ENCODE measurements at regions not wholly inside any gene's neighbourhood (a gene's known extent, or its start where the extent isn't known, plus 50 kb on each side); places are given as distances from the start of the nearest gene placed in this dataset.

DNA sequence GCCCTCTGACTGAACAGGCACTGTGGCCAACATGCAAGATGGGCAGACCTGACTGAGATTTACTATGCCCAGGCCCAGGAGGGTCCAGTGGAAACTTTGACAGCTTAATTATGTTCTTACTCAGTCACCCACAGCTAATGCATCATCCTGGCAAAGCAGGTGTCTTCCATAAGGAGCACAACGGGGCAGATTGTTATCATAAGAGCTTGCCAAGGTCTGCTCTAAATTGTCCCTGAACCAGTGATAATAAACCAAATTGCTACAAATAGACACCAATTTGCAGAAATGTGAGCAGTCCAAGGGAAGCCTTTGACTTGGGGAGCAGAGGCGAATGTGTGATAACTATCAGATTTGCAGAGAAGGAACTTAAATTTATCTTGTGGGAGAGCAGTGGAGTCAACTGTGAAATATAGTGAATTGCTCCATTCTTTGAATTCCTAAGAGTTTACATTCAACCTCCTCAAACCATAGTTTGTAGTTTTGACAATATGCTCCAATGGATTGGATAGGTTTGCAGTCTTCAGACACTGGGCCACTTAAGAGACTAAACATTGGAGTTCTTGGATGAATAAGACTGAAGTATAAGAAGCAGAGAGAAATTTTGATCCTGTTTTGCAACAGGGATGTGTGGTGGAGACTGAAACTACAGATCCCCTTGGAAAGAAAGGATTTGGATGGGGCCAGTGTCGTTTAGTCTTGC, 494.7 kb downstream of the CCSER2 start:
- TF ChIP-seq, protein P1, sequence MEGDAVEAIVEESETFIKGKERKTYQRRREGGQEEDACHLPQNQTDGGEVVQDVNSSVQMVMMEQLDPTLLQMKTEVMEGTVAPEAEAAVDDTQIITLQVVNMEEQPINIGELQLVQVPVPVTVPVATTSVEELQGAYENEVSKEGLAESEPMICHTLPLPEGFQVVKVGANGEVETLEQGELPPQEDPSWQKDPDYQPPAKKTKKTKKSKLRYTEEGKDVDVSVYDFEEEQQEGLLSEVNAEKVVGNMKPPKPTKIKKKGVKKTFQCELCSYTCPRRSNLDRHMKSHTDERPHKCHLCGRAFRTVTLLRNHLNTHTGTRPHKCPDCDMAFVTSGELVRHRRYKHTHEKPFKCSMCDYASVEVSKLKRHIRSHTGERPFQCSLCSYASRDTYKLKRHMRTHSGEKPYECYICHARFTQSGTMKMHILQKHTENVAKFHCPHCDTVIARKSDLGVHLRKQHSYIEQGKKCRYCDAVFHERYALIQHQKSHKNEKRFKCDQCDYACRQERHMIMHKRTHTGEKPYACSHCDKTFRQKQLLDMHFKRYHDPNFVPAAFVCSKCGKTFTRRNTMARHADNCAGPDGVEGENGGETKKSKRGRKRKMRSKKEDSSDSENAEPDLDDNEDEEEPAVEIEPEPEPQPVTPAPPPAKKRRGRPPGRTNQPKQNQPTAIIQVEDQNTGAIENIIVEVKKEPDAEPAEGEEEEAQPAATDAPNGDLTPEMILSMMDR (IDR thresholded peaks at IDR 0.05; ENCODE audit: insufficient read depth, low read length, poor library complexity, severe bottlenecking) = no peak
- TF ChIP-seq EZH2phosphoT487 (conservative IDR thresholded peaks at IDR 0.05; ENCODE audit: low read length) = no peak
